ENCODE measurements at regions not wholly inside any gene's neighbourhood (a gene's known extent, or its start where the extent isn't known, plus 50 kb on each side); places are given as distances from the start of the nearest gene placed in this dataset.
"Not testable (repeated sequence)": the region's sequence is repeated elsewhere in the genome, so short reads cannot be mapped to it uniquely, and the experiment has no call there.

DNA sequence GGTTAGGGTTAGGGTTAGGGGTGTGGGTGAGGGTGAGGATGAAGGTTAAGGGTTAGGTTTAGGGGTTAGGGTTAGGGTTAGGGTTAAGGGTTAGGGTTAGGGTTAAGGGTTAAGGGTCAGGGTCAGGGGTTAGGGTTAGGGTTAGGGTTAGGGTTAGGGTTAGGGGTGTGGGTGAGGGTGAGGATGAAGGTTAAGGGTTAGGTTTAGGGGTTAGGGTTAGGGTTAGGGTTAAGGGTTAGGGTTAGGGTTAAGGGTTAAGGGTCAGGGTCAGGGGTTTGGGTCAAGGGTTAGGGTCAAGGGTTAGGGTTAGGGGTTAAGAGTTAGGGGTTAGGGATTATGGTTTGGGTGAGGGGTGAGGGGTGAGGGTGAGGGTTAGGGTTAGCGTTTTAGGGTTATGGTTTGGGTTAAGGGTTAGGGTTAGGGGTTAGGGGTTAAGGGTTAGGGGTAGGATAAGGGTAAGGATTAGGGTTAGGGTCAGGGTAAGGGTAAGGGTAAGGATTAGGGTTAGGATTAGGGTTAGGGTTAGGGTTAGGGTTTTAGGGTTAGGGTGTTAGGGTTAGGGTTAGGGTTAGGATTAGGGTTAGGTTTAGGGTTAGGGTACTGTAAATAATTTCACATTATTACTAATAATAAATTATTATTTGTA is 214.0 kb downstream of the LMLN start:
- not testable (repeated sequence) for H3K9me3 Mint-ChIP-seq; H3K36me3 Mint-ChIP-seq (ENCODE audit: low read depth); H3K27ac Mint-ChIP-seq; H3K4me1 Mint-ChIP-seq; H3K4me3 Mint-ChIP-seq; H3K27me3 Mint-ChIP-seq (ENCODE audit: low read depth)
